HepG2 (cell line): ENCODE measurements at regions not wholly inside any gene's neighbourhood (a gene's known extent, or its start where the extent isn't known, plus 50 kb on each side); places are given as distances from the start of the nearest gene placed in this dataset.

Experiments
- CENPX ChIP-seq: sonication (generic); formaldehyde crosslinking; IDR thresholded peaks from 2 replicates; pipeline ENCODE4 v1.9.0; 2021; ENCODE audit warnings: mild to moderate bottlenecking, missing genetic modification reagents, moderate library complexity
- ETS1 ChIP-seq: sonication (generic); formaldehyde crosslinking; IDR thresholded peaks from 2 replicates; pipeline ENCODE4 v1.4.0; 2020; ENCODE audit warnings: missing genetic modification reagents
- KAT2B ChIP-seq: fragments of 150-350 bp; IDR thresholded peaks from 2 replicates; pipeline ENCODE4 v1.6.1; 2014; ENCODE audit warnings: low read depth, low read length, borderline replicate concordance
- MZF1 ChIP-seq: sonication (generic); formaldehyde crosslinking; IDR thresholded peaks from 2 replicates; pipeline ENCODE4 v1.8.1; 2023; ENCODE audit warnings: mild to moderate bottlenecking, missing genetic modification reagents, borderline replicate concordance
- NAIF1 ChIP-seq: sonication (generic); formaldehyde crosslinking; IDR thresholded peaks from 2 replicates; pipeline ENCODE4 v1.5.0; 2020; ENCODE audit warnings: mild to moderate bottlenecking, missing genetic modification reagents, borderline replicate concordance
- RERE ChIP-seq: IDR thresholded peaks from 2 replicates; pipeline ENCODE4 v1.6.1; 2016; ENCODE audit warnings: low read depth, missing genetic modification reagents, missing compliant biosample characterization
- ZBTB39 ChIP-seq: sonication (generic); formaldehyde crosslinking; IDR thresholded peaks from 2 replicates; pipeline ENCODE4 v1.5.0; 2020; ENCODE audit warnings: missing genetic modification reagents
- ZNF652 ChIP-seq: IDR thresholded peaks from 2 replicates; pipeline ENCODE4 v1.6.1; 2016; ENCODE audit warnings: low read depth, borderline replicate concordance
- ZNF709 ChIP-seq: sonication (generic); formaldehyde crosslinking; IDR thresholded peaks from 2 replicates; pipeline ENCODE4 v1.5.0; 2020; ENCODE audit warnings: mild to moderate bottlenecking, missing genetic modification reagents

- TF ChIP-seq RERE, result no peak
- no peak for TF ChIP-seq ETS1 (CRISPR knock-in tag)
- TF ChIP-seq NAIF1, result no peak
- no peak for TF ChIP-seq ZNF652 (CRISPR knock-in tag)
- TF ChIP-seq ZNF709 (CRISPR knock-in tag), result no peak
- TF ChIP-seq KAT2B, result no peak
- TF ChIP-seq MZF1 (CRISPR knock-in tag), result no peak
- no peak for TF ChIP-seq ZBTB39 (CRISPR knock-in tag)
- no peak for TF ChIP-seq CENPX (CRISPR knock-in tag)
Observed at GRCh38 chr12:28794211-28794610, 354.9 kb upstream of the FAR2 start (continued).
